K562 (cell line): ENCODE measurements at regions not wholly inside any gene's neighbourhood (a gene's known extent, or its start where the extent isn't known, plus 50 kb on each side); places are given as distances from the start of the nearest gene placed in this dataset.

ENCODE experiments used
- ATAC-seq: fragments of 200-7000 bp; cut with Tn5 transposase; 3 replicates; pipeline ENCODE4 v1.9.1; 2020; ENCODE audit warnings: moderate library complexity
- BruUV-seq: library from RNA; stranded (reverse); fragments of 400-500 nt; replicated peaks from 2 replicates; lab custom pipeline; 2021; lab: Mats Ljungman, UMichigan
- CTCF ChIA-PET: fragments of 300-600 bp; formaldehyde crosslinking; extraction: SDS; loops from one replicate; lab custom pipeline; 2021; ENCODE audit warnings: low intra/inter-chr PET ratio; lab: Yijun Ruan, JAX
- POLR2A ChIA-PET: fragments of 300-600, 350-650 bp; sonication (Branson Sonifier 250); formaldehyde crosslinking; extraction: SDS; loops from one replicate; lab custom pipeline; 2021; ENCODE audit warnings: antibody characterized with exemption, inconsistent platforms; lab: Yijun Ruan, JAX
- DNase-seq, 4 experiments: peaks; one replicate each; pipeline versions ENCODE4 v3.0.0 to v3.0.0-alpha.2; 2011 to 2018; ENCODE audit warnings: low spot score in 3 of 4, mixed read lengths in 3 of 4; ENCODE audit errors: extremely low read depth in 1 of 4
- FAIRE-seq: peaks from 2 replicates; lab custom pipeline; 2011; peaks lifted over from hg19 to GRCh38; lab: Jason Lieb, UNC
- H2AFZ ChIP-seq: 2 replicates; pipeline ENCODE4 v1.6.0; 2011; ENCODE audit warnings: low read depth, low read length, control low read depth, inconsistent platforms
- H3K27ac ChIP-seq: fragments of 200-600 bp; 3 replicates; pipeline ENCODE4 v1.8.0; 2011; ENCODE audit warnings: low read depth, mild to moderate bottlenecking, control low read depth, inconsistent platforms, low read length, moderate library complexity, mixed read lengths; ENCODE audit errors: extremely low read depth
- H3K27me3 ChIP-seq, 2 experiments: fragments of 300-600 bp in 1 of 2; 2 replicates in 1 of 2; 3 replicates in 1 of 2; pipeline versions ENCODE4 v1.6.0 to v1.8.0; 2011; ENCODE audit warnings: inconsistent platforms in 2 of 2, low read length in 2 of 2, mild to moderate bottlenecking in 1 of 2, mixed read lengths in 1 of 2, moderate library complexity in 1 of 2; ENCODE audit not compliant: control insufficient read depth in 2 of 2, insufficient read depth in 2 of 2
- H3K36me3 ChIP-seq: fragments of 300-600 bp; 3 replicates; pipeline ENCODE4 v1.8.0; 2011; ENCODE audit warnings: mild to moderate bottlenecking, low read length, inconsistent platforms; ENCODE audit not compliant: control insufficient read depth, insufficient read depth
- H3K4me1 ChIP-seq, 2 experiments: fragments of 200-600 bp in 1 of 2; replicated peaks in 1 of 2; 2 replicates in 1 of 2; 3 replicates in 1 of 2; pipeline versions ENCODE4 v1.5.1 to v1.8.0; 2011; ENCODE audit warnings: inconsistent platforms in 2 of 2, low read length in 2 of 2, mild to moderate bottlenecking in 1 of 2, mixed read lengths in 1 of 2, moderate library complexity in 1 of 2; ENCODE audit not compliant: control insufficient read depth in 2 of 2, insufficient read depth in 2 of 2
- H3K4me2 ChIP-seq: 2 replicates; pipeline ENCODE4 v1.6.1; 2011; ENCODE audit warnings: low read length, control low read depth, inconsistent platforms, mixed read lengths; ENCODE audit not compliant: insufficient read depth
- H3K4me3 ChIP-seq: fragments of 200-600 bp; sonication (generic), shearing (Covaris generic); 2 replicates; pipeline ENCODE4 v1.5.1; 2016; ENCODE audit warnings: control low read depth, inconsistent platforms
- H3K79me2 ChIP-seq: fragments of 200-600 bp; 3 replicates; pipeline ENCODE4 v1.8.0; 2011; ENCODE audit warnings: low read length, inconsistent platforms; ENCODE audit not compliant: control insufficient read depth, insufficient read depth
- H3K9ac ChIP-seq, 2 experiments: 2 replicates each; pipeline versions ENCODE4 v1.6.0 to v1.6.1; 2011; ENCODE audit warnings: low read depth in 2 of 2, low read length in 2 of 2, control low read depth in 1 of 2, inconsistent platforms in 1 of 2, mild to moderate bottlenecking in 1 of 2, mixed read lengths in 1 of 2; ENCODE audit not compliant: insufficient read depth in 1 of 2
- H3K9me1 ChIP-seq: one replicate; pipeline ENCODE4 v1.6.0; 2011; ENCODE audit warnings: inconsistent platforms, mild to moderate bottlenecking, low read length, moderate library complexity; ENCODE audit not compliant: control insufficient read depth, insufficient read depth
- H3K9me3 ChIP-seq: replicated peaks from 2 replicates; pipeline ENCODE4 v1.5.1; 2011; ENCODE audit warnings: low read depth, low read length, inconsistent platforms; ENCODE audit not compliant: control insufficient read depth, insufficient read depth
- H4K20me1 ChIP-seq: replicated peaks from 2 replicates; pipeline ENCODE4 v1.6.1; 2011; ENCODE audit warnings: low read length, inconsistent platforms, mixed read lengths; ENCODE audit not compliant: control insufficient read depth, insufficient read depth
- CBX2 ChIP-seq: fragments of 200-600 bp; sonication (generic); IDR thresholded peaks from one replicate; pipeline ENCODE4 v1.6.1; 2012; ENCODE audit warnings: mild to moderate bottlenecking, low read length, inconsistent platforms; ENCODE audit not compliant: insufficient read depth, poor library complexity, severe bottlenecking
- GATAD2B ChIP-seq: fragments of 450-650 bp; IDR thresholded peaks from 2 replicates; pipeline ENCODE4 v1.6.1; 2017; ENCODE audit warnings: mild to moderate bottlenecking, borderline replicate concordance
- HMGXB4 ChIP-seq: sonication (generic); formaldehyde crosslinking; IDR thresholded peaks from 2 replicates; pipeline ENCODE4 v1.8.1; 2023; ENCODE audit warnings: mild to moderate bottlenecking, missing genetic modification reagents
- NCOA1 ChIP-seq: fragments of 450-650 bp; IDR thresholded peaks from 2 replicates; pipeline ENCODE4 v1.6.1; 2016; ENCODE audit warnings: low read depth
- TCF7 ChIP-seq: sonication (generic); IDR thresholded peaks from 2 replicates; pipeline ENCODE4 v1.6.1; 2016; ENCODE audit warnings: antibody characterized with exemption, borderline replicate concordance
- TFAP4 ChIP-seq: sonication (generic); formaldehyde crosslinking; IDR thresholded peaks from 2 replicates; pipeline ENCODE4 v1.8.0; 2022; ENCODE audit warnings: missing genetic modification reagents, mild to moderate bottlenecking, moderate library complexity, borderline replicate concordance
- ZNF143 ChIP-seq: sonication (generic); formaldehyde crosslinking; IDR thresholded peaks from 2 replicates; pipeline ENCODE4 v1.9.0; 2022; ENCODE audit warnings: mild to moderate bottlenecking, missing genetic modification reagents
- ZNF717 ChIP-seq: fragments of 250-450 bp; sonication (Bioruptor Pico); IDR thresholded peaks from 2 replicates; pipeline ENCODE4 v1.5.0; 2021
- WGBS: fragments of 100-300 bp; shearing (Covaris generic); methylation state at CpG from one replicate; pipeline ENCODE4 v1.1.6; 2016; ENCODE audit warnings: low coverage, mixed read lengths; ENCODE audit not compliant: insufficient coverage; ENCODE audit errors: missing lambda C conversion rate; 5-methylcytosine and 5-hydroxymethylcytosine counted together
- in situ Hi-C: fragments of 300-500 bp; cut with MboI; formaldehyde crosslinking; loops from 4 replicates; pipeline ENCODE4 v1.15.0; 2018; ENCODE audit warnings: inconsistent platforms, mixed read lengths
- intact Hi-C: fragments of 100-400 bp; cut with micrococcal nuclease; formaldehyde crosslinking; loops from 2 replicates; pipeline ENCODE4 v1.14.2; 2022

- DNase-seq, result no peak
- Histone ChIP-seq H3K36me3 (no peaks in the 10 kb centered on the region), H3K4me3 (no peak overlapping the region), H2AFZ (no peak overlapping the region), H3K27ac (no peak overlapping the region), H3K4me1 (no peaks in the 10 kb centered on the region), H3K9me3 (no peaks in the 10 kb centered on the region), H3K27me3 (no peaks in the 10 kb centered on the region; a peak in 1 of 5 replicates), H3K79me2 (no peaks in the 10 kb centered on the region), H4K20me1 (no peaks in the 10 kb centered on the region), H3K9me1 (no peaks in the 10 kb centered on the region), H3K4me2 (no peak overlapping the region), H3K9ac (no peak overlapping the region)
- CTCF ChIA-PET, result no interaction called here
- intact Hi-C loops (no loop called here), in situ Hi-C loops (no loop called here)
- no peak for ATAC-seq
- POLR2A ChIA-PET, result no interaction called here
- no TSS peak for BruUV-seq
- WGBS, result 0% methylated on average over 6 of the region's 6 CpGs
- TF ChIP-seq HMGXB4 (no peak), TCF7 (no peak), ZNF143 (no peak), GATAD2B (no peak), NCOA1 (no peak), ZNF717 (no peak), CBX2 (no peak), TFAP4 (CRISPR knock-in tag) (no peak)
- no peak for FAIRE-seq
Measured at GRCh38 chr11:123366924-123367323, 63.1 kb upstream of the GRAMD1B start.
